ENCODE measurements at regions not wholly inside any gene's neighbourhood (a gene's known extent, or its start where the extent isn't known, plus 50 kb on each side); places are given as distances from the start of the nearest gene placed in this dataset.

DNA sequence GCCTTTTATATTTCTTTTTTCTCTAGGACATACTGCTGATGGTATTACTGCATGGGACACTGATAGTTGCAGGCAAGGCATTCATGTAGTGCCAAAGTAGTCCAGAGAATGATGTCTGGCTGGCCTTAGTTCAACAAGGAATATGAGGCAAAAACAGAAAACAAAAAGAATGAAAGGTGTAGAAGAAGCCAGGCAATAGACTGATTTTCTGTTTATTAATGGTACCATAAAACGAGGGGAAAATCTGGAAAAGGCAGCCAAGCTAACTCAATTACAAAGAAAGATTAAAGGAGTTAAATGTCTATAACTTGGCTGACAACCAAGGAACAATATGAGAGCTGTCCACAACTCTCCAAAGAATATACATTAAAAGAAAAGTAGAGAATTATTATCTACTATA, 284.9 kb downstream of the ZEB2 start:
- ATAC-seq (replicated peaks; ENCODE audit: extremely low read depth, poor library complexity, severe bottlenecking) (no peak), DNase-seq (ENCODE audit: low spot score in 2 of 2) (no peak)
- Mint-ChIP-seq H3K4me3 (peak overlapping the region; percentile 67), H3K27ac (ENCODE audit: low read depth) (peak overlapping the region; percentile 52), H3K27me3 (no peaks in the 10 kb centered on the region), H3K36me3 (ENCODE audit: insufficient read depth) (peaks cover 4% of the 10 kb centered on the region), H3K4me1 (peaks cover 69% of the 10 kb centered on the region), H3K9me3 (no peaks in the 10 kb centered on the region)

DNA sequence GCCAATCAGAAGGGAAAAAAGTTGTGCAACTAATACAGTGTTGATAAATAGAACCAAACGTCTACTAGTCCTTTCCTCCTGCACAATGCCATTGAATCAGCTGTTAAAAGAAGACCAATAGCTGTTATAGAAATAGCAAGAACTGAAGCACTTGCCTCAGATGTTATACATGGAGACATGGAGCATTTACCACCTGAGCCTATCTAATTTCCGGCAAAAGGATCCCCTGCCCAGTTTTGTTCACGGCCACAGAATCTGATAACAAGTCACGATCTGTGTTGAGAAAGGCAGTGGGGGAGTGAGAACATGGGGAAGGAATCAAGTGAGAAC, 285.4 kb downstream of the ZEB2 start:
- Mint-ChIP-seq H3K9me3 (no peaks in the 10 kb centered on the region), H3K36me3 (ENCODE audit: insufficient read depth) (peaks cover 4% of the 10 kb centered on the region), H3K27me3 (no peaks in the 10 kb centered on the region), H3K27ac (ENCODE audit: low read depth) (peak overlapping the region; percentile 52), H3K4me3 (peak overlapping the region; percentile 67), H3K4me1 (peaks cover 69% of the 10 kb centered on the region)
- peak; percentile 31 for ATAC-seq (replicated peaks; ENCODE audit: extremely low read depth, poor library complexity, severe bottlenecking)
- no peak for DNase-seq (ENCODE audit: low spot score in 2 of 2)

DNA sequence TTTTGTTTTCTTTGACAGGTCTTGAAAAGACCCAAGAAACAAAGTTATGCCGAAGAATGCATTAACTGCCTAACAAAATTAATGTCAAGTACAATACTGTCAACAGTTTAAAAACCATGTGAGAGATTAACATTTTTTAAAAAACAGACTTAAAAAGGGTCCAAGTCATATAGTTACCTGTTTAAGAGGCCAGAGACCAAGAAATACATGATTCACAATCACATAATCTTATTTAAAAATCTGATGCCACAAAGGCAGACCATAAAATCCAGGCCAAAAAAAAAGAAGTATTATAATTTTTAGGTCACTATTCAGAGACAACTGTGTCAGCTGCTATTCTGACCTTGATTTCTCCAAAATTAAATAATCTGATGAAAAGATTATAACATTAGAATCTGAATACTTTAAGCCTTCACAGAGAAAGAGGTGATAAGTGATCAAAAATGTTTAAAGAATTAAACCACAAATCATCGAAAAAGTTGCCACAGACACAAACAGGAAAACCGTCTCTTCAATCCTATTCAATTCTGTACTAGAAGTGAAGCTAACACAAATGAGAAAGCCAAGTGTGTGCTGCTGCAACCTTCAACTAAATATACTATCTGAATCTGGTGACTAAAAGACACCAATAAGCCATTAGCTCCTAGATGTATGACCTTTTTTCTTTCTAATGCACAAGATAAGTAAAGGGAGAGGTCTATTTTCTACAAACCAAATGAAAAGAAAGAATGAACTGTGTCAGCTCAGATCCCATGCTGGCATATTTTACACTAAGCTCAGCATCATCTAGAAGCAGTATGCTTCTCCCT, 286.0 kb downstream of the ZEB2 start:
- Mint-ChIP-seq H3K36me3 (ENCODE audit: insufficient read depth) (peaks cover 4% of the 10 kb centered on the region), H3K27ac (ENCODE audit: low read depth) (peak overlapping the region; percentile 52), H3K4me1 (peaks cover 69% of the 10 kb centered on the region), H3K9me3 (no peaks in the 10 kb centered on the region), H3K27me3 (no peaks in the 10 kb centered on the region), H3K4me3 (peak overlapping the region; percentile 67)
- DNase-seq (ENCODE audit: low spot score in 2 of 2) (no peak), ATAC-seq (replicated peaks; ENCODE audit: extremely low read depth, poor library complexity, severe bottlenecking) (peak; percentile 41)

DNA sequence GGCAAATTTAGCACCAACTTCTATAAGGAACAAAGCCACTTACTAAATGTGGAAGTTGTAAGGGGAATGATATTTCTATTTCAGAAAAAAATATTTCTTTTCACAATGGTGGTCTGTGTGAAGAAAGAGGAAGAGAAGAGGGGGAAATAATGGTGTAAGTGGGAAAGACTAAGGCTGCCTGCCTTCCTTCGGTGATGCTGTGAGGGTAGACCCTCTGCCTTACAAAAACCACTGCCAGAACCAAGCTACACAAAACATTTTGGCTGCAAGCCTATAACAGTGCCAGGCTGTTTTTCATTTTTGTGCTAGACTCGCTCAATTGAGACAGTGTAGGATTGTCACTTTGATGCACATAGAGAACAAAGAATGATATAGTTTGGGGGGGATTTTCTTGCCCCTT, 286.6 kb downstream of the ZEB2 start:
- Mint-ChIP-seq H3K27me3 (no peaks in the 10 kb centered on the region), H3K27ac (ENCODE audit: low read depth) (peak overlapping the region; percentile 52), H3K4me1 (peaks cover 62% of the 10 kb centered on the region), H3K4me3 (peak overlapping the region; percentile 67), H3K9me3 (no peaks in the 10 kb centered on the region), H3K36me3 (ENCODE audit: insufficient read depth) (peaks cover 4% of the 10 kb centered on the region)
- ATAC-seq (replicated peaks; ENCODE audit: extremely low read depth, poor library complexity, severe bottlenecking) (peak; percentile 37), DNase-seq (ENCODE audit: low spot score in 2 of 2) (no peak)

DNA sequence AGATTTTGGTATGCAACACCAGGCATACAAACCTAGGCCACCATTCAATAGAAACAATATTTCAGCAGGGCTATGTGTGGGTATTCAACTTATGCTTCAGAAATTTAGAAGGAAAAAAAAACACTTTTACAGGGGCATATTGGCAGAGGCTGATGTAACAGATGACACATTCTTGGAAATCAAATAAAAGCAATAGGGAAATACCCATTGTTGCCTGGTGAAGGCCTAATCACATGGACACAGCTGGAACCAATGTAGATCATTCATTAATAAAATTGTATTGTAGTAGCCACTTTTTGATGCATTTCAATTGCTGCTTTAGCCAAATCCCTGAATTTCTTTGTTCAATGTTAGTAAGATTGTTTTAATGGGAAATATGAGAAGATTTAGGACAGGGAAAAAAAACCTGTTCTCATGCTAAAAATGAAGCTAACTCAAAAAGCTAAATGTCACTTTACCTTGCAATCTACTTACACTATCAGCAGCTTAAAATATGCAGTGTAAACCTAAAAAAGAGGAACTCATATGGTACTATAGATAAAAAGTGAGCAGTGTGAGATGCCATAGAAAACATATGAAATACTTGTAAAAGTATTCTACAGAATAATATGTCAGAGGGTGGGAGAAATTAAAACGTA, 289.4 kb downstream of the ZEB2 start:
- no peaks in the 10 kb centered on the region for H3K27me3 Mint-ChIP-seq
- peaks cover 49% of the 10 kb centered on the region for H3K4me1 Mint-ChIP-seq
- no peaks in the 10 kb centered on the region for H3K9me3 Mint-ChIP-seq
- ATAC-seq (replicated peaks; ENCODE audit: extremely low read depth, poor library complexity, severe bottlenecking) (no peak), DNase-seq (ENCODE audit: low spot score in 2 of 2) (no peak)
- H3K36me3 Mint-ChIP-seq (ENCODE audit: insufficient read depth): no peaks in the 10 kb centered on the region
- no peak overlapping the region for H3K4me3 Mint-ChIP-seq
- H3K27ac Mint-ChIP-seq (ENCODE audit: low read depth): no peak overlapping the region

DNA sequence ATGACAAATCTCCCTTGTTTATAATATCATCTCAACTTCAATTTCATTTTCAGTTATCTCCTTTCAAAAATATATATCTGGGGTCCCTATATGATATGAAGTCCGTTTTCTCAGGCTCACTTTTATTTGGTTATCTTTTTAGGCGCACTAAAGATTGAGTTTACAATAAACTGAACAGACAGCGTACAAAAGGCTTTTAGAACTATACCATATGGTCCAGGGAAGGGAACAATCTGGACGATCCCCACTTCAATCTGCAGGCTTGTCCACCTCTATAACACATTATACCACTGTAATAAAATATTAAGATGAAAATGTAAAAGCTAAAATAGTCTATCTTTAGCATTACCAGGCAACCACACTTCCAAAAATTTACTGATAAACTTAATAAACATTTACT, 289.9 kb downstream of the ZEB2 start:
- no peaks in the 10 kb centered on the region for H3K36me3 Mint-ChIP-seq (ENCODE audit: insufficient read depth)
- ATAC-seq (replicated peaks; ENCODE audit: extremely low read depth, poor library complexity, severe bottlenecking) (no peak), DNase-seq (ENCODE audit: low spot score in 2 of 2) (no peak)
- H3K27ac Mint-ChIP-seq (ENCODE audit: low read depth): no peak overlapping the region
- no peaks in the 10 kb centered on the region for H3K27me3 Mint-ChIP-seq
- peaks cover 44% of the 10 kb centered on the region for H3K4me1 Mint-ChIP-seq
- H3K4me3 Mint-ChIP-seq: no peak overlapping the region
- H3K9me3 Mint-ChIP-seq: no peaks in the 10 kb centered on the region

DNA sequence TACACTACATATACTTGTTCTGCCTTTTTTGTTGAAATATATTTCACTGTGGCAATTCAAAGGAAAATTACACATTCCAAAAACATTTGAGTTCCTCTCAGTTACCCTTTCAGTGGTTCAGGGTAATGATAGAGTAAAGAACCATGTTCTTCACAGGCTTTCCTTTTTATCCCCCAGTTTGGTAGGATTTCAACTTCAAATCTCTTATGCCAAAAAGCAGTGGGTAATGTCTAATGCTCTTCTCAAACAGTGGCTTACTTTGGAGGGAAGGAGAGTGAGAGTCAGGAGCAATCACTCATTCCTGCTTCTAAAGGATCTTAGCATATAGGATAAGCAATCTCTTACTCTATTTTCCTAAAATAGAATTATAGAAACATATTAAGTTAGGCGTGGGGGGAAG, 290.6 kb downstream of the ZEB2 start:
- no peaks in the 10 kb centered on the region for H3K9me3 Mint-ChIP-seq
- peaks cover 37% of the 10 kb centered on the region for H3K4me1 Mint-ChIP-seq
- no peaks in the 10 kb centered on the region for H3K27me3 Mint-ChIP-seq
- no peak overlapping the region for H3K27ac Mint-ChIP-seq (ENCODE audit: low read depth)
- ATAC-seq (replicated peaks; ENCODE audit: extremely low read depth, poor library complexity, severe bottlenecking): no peak
- H3K4me3 Mint-ChIP-seq: no peak overlapping the region
- DNase-seq (ENCODE audit: low spot score in 2 of 2): no peak
- no peaks in the 10 kb centered on the region for H3K36me3 Mint-ChIP-seq (ENCODE audit: insufficient read depth)

DNA sequence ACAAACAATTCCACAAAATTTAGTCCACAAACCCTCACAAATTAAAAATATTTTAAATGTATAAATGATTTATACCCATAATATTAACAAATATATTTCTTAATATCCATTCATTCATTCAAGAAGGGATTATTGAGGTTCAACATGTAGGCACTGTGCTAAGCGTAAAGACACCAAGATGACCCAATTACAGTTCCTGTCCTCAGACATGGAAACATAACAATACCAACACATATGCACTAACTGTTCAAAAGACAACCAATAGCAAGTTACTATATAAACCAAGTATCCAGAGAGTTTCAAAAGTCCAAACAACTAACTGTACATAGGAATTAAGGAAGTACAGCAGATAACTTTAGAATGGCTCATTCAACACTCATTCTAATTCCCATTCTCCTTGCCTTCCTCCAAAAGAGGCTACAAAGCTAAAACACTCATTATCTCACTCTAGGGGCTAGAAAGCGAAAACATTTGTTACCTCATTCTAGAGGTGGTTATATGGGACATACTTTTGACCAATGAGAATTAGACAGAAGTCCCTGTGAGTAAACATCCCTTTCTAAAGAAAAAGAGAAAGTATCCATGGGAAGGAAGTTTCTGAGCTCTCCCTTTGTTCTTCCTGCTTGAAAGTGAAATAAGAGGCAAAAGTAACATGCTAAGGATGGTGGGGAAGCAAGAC, 292.4 kb downstream of the ZEB2 start:
- no peaks in the 10 kb centered on the region for H3K36me3 Mint-ChIP-seq (ENCODE audit: insufficient read depth)
- peaks cover 21% of the 10 kb centered on the region for H3K4me1 Mint-ChIP-seq
- DNase-seq (ENCODE audit: low spot score in 2 of 2) (no peak), ATAC-seq (replicated peaks; ENCODE audit: extremely low read depth, poor library complexity, severe bottlenecking) (no peak)
- H3K9me3 Mint-ChIP-seq: no peaks in the 10 kb centered on the region
- H3K27me3 Mint-ChIP-seq: no peaks in the 10 kb centered on the region
- H3K4me3 Mint-ChIP-seq: no peak overlapping the region
- no peak overlapping the region for H3K27ac Mint-ChIP-seq (ENCODE audit: low read depth)

DNA sequence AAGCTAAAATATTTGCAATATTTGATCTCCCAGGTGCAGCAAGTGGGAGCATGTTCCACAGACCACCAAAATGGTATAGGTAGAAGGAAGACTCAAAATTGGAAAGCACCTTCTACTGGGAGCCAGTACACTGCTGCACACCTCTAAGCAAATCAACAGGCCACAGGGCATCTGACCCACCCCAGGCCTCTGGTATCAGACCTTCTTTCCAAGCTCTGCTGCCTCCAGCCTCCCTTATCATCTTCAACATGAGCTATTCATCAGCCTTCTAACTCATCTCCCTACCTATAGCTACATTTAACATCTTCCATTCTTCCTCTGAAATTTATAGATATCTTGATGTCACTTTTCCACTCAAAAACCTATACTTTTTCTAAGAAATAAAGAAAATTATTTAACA, 294.8 kb downstream of the ZEB2 start:
- Mint-ChIP-seq H3K27me3 (no peaks in the 10 kb centered on the region), H3K9me3 (no peaks in the 10 kb centered on the region), H3K36me3 (ENCODE audit: insufficient read depth) (no peaks in the 10 kb centered on the region), H3K4me1 (peaks cover 8% of the 10 kb centered on the region), H3K4me3 (no peak overlapping the region), H3K27ac (ENCODE audit: low read depth) (no peak overlapping the region)
- ATAC-seq (replicated peaks; ENCODE audit: extremely low read depth, poor library complexity, severe bottlenecking): no peak
- no peak for DNase-seq (ENCODE audit: low spot score in 2 of 2)

DNA sequence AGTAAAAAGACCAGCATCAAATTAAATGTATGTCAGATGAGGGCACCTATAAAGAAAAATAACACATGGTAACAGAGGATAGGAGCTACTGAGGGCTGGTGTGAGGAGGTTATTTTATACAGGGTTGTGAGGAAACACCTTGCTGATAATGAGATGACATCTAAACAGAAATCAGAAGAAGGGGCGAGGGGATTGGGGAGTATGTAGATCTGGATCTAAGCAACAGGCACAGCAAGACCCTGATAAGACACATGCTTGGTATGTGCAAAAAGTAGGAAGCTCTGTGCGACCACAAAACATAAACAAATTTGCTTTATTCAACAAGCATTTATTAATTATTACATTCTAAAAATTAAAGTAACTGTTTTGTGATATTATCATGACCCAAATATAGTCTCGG, 295.4 kb downstream of the ZEB2 start:
- no peak for ATAC-seq (replicated peaks; ENCODE audit: extremely low read depth, poor library complexity, severe bottlenecking)
- no peak for DNase-seq (ENCODE audit: low spot score in 2 of 2)
- Mint-ChIP-seq H3K4me3 (no peak overlapping the region), H3K36me3 (ENCODE audit: insufficient read depth) (no peaks in the 10 kb centered on the region), H3K4me1 (peaks cover 8% of the 10 kb centered on the region), H3K27me3 (no peaks in the 10 kb centered on the region), H3K9me3 (no peaks in the 10 kb centered on the region), H3K27ac (ENCODE audit: low read depth) (no peak overlapping the region)

DNA sequence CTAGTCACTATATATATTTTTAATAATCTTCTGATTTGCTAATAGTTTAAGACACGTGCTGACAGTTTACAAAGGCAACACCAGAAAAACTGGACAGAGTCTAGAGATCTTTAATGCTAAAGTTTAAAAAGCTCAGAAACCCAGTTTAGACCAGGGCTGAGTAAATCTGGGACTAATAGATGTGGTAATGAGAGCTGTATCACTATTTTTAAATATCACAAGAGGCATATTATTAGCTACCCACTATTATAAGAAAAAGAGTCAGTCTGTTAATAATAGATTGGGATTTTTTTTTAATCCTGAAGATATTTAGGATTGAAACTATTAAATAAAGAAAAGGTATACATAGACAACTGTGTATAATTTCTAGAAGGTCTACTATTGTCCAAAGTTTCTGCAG, 299.9 kb downstream of the ZEB2 start:
- peaks cover 8% of the 10 kb centered on the region for H3K4me1 Mint-ChIP-seq
- DNase-seq (ENCODE audit: low spot score in 2 of 2): no peak
- no peak overlapping the region for H3K4me3 Mint-ChIP-seq
- H3K9me3 Mint-ChIP-seq: no peaks in the 10 kb centered on the region
- no peak for ATAC-seq (replicated peaks; ENCODE audit: extremely low read depth, poor library complexity, severe bottlenecking)
- H3K27me3 Mint-ChIP-seq: no peaks in the 10 kb centered on the region
- no peaks in the 10 kb centered on the region for H3K36me3 Mint-ChIP-seq (ENCODE audit: insufficient read depth)
- H3K27ac Mint-ChIP-seq (ENCODE audit: low read depth): no peak overlapping the region

DNA sequence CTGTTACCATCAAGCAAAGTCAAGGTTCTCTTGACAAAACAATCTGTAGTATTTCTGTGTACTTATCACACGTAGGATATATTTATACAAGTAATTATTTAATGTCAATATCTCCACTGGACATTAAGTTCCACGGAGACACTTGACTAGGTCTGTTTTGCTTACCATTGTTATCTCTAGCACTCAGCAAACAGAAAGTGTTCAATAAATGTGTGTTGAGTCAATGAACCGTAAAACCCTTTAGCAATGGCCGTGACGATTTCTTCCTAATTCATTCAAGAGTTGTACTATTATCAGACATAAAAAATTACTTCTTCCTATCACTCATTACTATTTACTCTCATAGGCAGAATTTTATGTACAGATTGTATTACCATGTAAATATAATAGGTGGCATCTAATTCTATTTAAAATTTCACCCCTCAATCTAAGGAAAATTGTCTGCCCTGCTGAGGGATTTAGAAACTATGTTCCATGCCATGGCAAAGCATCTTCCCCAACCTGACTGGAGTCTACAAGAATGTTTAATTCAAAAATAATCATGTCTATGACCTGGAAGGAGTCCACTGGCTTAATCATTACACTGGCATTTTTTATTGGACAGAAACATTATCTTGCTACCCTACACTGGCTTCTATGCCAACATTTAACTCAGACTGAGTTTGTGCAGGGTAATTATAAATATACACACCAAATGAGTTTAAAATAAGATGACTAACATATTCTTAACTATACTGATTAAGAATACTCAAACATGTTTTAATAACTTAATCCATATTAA, 301.9 kb downstream of the ZEB2 start:
- no peak for ATAC-seq (replicated peaks; ENCODE audit: extremely low read depth, poor library complexity, severe bottlenecking)
- Mint-ChIP-seq H3K27ac (ENCODE audit: low read depth) (no peak overlapping the region), H3K4me3 (no peak overlapping the region)

More for the DNA sequence above, 301.9 kb downstream of the ZEB2 start:
- Mint-ChIP-seq H3K27me3 (no peaks in the 10 kb centered on the region), H3K9me3 (no peaks in the 10 kb centered on the region), H3K4me1 (peaks cover 15% of the 10 kb centered on the region), H3K36me3 (ENCODE audit: insufficient read depth) (no peaks in the 10 kb centered on the region)
- DNase-seq (ENCODE audit: low spot score in 2 of 2): no peak
